ENCODE measurements at regions not wholly inside any gene's neighbourhood (a gene's known extent, or its start where the extent isn't known, plus 50 kb on each side); places are given as distances from the start of the nearest gene placed in this dataset.

DNA sequence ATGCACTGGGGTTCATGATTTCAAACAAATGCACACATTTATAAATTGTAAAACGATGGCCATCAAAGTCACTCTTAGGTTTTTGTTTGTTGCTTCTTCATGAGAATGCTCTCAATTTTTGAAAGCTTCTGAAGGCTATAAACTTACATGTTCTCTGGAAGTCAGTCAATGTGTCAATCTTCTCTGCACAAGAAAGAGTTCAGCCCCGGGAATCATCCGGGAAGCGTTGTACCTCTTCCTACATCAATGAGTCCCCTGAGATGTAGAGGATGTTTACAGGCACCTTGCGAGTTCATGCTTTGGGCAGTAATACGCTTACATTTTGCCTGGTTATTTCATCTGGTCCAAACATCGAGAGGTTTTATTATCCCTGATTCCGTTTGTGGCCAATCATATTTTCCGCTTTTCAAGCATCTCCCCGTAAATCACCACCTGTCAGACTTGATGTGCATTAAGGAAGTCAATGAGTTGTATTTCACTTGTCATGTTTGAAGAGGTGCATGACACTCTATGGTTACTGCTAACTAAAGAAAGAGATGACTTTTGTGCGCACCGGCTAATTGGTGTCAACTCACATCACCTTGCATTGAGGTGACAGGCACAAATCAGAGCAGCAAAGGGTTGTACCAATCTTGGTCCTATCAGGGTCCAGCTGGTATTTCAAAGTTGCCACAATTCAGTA is 750.7 kb downstream of the SORCS3 start:
- TF ChIP-seq, protein P1, sequence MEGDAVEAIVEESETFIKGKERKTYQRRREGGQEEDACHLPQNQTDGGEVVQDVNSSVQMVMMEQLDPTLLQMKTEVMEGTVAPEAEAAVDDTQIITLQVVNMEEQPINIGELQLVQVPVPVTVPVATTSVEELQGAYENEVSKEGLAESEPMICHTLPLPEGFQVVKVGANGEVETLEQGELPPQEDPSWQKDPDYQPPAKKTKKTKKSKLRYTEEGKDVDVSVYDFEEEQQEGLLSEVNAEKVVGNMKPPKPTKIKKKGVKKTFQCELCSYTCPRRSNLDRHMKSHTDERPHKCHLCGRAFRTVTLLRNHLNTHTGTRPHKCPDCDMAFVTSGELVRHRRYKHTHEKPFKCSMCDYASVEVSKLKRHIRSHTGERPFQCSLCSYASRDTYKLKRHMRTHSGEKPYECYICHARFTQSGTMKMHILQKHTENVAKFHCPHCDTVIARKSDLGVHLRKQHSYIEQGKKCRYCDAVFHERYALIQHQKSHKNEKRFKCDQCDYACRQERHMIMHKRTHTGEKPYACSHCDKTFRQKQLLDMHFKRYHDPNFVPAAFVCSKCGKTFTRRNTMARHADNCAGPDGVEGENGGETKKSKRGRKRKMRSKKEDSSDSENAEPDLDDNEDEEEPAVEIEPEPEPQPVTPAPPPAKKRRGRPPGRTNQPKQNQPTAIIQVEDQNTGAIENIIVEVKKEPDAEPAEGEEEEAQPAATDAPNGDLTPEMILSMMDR (IDR thresholded peaks at IDR 0.05), result no peak
- no peak for TF ChIP-seq POLR2A (IDR thresholded peaks at IDR 0.05; ENCODE audit: low read depth)
- TF ChIP-seq EP300 (IDR thresholded peaks at IDR 0.05), result no peak

All from esophagus muscularis mucosa (tissue), 4 donors.